NB4 (cell line): ENCODE measurements at regions not wholly inside any gene's neighbourhood (a gene's known extent, or its start where the extent isn't known, plus 50 kb on each side); places are given as distances from the start of the nearest gene placed in this dataset.
A peak's percentile ranks its signal among the peaks of the same experiment; 100 is the strongest.

Source experiments
- DNase-seq: peaks from one replicate; pipeline ENCODE4 v3.0.0; 2010; ENCODE audit warnings: low read depth
- H3K4me3 ChIP-seq: one replicate; pipeline ENCODE4 v1.5.1; 2011; ENCODE audit warnings: mild to moderate bottlenecking, low read depth, low read length, moderate library complexity
- MYC ChIP-seq: IDR thresholded peaks from 2 replicates; pipeline ENCODE4 v1.6.1; 2011; ENCODE audit warnings: low read depth, low read length
- POLR2A ChIP-seq: IDR thresholded peaks from 2 replicates; pipeline ENCODE4 v1.6.1; 2011; ENCODE audit warnings: mild to moderate bottlenecking; ENCODE audit not compliant: insufficient read length; ENCODE audit errors: extremely low read depth
- TF ChIP-seq, protein P1 (sequence below): IDR thresholded peaks from 2 replicates; pipeline ENCODE4 v1.6.1; 2011; ENCODE audit warnings: low read depth, low read length
- TF ChIP-seq, protein P2 (sequence below): IDR thresholded peaks from one replicate; pipeline ENCODE4 v1.5.1; 2012; ENCODE audit warnings: low read depth, low read length

DNA sequence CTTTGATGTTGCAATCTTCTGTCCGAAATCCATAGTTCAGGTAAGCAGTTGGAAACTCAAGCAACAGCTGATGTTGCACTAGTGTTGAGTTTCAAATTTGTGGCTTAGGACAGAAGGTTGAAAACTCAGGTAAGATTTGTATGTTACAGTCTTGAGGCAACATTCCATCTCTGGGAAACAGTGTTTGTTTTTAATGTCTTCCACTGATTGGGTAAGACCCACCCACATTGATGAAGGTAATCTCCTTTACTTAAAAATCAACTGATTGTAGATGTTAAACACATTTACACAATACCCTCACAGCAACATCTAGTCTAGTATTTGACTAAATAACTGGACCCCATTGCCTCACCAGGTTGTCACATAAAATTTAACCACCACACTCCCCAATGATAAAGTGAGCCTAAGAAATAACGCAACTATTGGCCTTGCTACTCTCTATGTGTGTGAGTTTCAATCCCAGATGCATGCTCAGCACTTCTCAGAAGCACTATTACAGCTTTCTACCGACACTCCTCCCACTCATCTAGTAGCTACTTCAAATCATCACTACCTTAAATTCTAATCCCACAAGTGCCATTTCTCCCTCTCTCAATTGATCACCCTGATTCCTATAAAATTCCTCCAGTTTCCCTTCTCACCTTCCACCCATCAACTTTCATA lies 164.0 kb downstream of the MBD2 start:
- DNase-seq, result no peak
- TF ChIP-seq POLR2A (no peak), MYC (no peak)
- TF ChIP-seq, protein P1, sequence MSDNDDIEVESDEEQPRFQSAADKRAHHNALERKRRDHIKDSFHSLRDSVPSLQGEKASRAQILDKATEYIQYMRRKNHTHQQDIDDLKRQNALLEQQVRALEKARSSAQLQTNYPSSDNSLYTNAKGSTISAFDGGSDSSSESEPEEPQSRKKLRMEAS, result no peak
- TF ChIP-seq, protein P2, sequence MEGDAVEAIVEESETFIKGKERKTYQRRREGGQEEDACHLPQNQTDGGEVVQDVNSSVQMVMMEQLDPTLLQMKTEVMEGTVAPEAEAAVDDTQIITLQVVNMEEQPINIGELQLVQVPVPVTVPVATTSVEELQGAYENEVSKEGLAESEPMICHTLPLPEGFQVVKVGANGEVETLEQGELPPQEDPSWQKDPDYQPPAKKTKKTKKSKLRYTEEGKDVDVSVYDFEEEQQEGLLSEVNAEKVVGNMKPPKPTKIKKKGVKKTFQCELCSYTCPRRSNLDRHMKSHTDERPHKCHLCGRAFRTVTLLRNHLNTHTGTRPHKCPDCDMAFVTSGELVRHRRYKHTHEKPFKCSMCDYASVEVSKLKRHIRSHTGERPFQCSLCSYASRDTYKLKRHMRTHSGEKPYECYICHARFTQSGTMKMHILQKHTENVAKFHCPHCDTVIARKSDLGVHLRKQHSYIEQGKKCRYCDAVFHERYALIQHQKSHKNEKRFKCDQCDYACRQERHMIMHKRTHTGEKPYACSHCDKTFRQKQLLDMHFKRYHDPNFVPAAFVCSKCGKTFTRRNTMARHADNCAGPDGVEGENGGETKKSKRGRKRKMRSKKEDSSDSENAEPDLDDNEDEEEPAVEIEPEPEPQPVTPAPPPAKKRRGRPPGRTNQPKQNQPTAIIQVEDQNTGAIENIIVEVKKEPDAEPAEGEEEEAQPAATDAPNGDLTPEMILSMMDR, result no peak
- no peak overlapping the region for H3K4me3 ChIP-seq

DNA sequence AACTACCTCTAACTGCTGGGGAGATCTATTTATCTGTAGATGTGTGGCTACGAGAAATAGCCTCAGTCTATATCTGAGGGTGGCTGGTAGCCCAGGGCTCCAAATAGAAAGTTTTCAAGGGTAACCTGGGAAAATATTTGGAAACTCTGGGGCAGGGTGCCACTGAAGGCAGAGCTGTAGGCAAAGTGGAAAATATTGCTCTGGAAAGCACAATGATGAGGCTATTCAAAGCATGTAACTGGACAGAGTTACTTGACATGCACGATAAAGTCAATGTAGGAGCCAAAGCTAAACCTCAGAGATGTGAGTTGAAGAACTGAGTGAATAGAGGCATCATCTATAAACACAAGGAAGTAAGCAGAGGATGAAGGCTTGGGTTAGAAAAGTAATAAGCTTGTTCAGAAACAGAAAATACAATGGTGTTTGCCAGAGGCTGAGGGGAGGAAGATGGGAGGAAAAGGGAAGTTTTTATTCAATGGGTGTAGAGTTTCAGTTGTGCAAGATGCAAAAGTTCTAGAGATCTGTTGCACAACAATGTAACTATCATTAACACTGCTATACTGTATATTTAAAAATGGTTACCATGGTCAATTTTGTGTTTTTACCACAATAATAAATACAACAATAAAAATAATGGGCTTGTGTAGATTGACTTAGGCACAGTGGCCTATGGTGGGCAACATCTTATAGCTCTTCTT lies 171.6 kb downstream of the MBD2 start:
- no peak overlapping the region for H3K4me3 ChIP-seq
- DNase-seq, result peak; percentile 24
- TF ChIP-seq MYC (no peak), POLR2A (no peak)
- TF ChIP-seq, protein P2, result no peak
- TF ChIP-seq, protein P1, result no peak

DNA sequence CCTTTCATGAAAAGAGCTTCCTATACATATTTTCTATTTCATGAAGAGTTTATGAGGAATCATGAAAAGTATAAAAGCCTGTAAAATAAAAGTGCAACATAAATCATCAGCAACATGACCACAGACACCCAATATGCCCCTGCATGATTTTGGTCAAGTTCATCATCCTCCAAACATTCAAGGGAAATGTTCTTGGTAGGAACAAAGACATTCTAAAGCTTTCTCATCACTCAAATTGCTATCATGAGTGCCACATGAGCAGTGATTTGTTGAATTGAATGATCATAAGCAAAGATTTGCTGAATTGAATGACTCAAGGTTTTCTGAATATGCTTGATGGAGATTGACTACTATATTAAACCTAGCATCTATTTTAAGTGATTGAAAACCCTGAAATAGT lies 172.2 kb downstream of the MBD2 start:
- TF ChIP-seq POLR2A, result no peak
- TF ChIP-seq, protein P2, result no peak
- TF ChIP-seq, protein P1, result no peak
- TF ChIP-seq MYC, result no peak
- H3K4me3 ChIP-seq, result no peak overlapping the region
- DNase-seq, result no peak

DNA sequence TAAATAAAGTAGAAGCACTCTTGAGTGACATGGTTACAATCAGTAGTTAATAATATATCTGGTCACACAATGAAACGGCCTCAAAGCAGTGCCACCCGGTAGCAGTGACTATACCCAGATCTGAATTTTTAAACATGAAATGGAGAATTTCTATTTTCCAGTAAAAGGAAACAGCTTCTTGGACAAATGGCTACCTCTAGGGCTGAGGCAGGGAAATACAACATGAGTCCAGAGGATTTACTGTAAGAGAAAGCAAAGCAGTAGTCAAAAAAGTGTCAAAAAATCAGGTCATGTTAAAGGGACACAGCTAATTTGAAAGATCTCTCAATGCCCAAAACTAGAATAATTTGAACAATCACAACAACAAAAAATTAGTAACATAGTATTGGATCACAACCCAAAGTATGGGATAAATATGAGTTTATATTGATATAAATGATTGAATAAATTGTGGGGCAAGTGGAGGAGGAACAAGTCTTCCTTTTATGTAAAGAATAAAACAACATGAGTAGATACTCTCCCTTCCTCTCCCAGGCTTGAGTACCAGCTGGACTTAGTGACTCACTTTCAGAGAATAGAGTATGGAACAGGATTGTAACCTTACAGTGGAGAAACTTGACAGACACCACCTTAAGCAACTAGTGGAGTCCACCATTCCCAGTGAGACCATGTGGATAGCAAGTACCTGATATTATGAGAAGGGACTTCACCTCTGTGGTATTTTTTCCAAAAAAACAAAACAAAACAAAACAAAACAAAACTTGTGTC lies 180.8 kb downstream of the MBD2 start:
- H3K4me3 ChIP-seq, result no peak overlapping the region
- TF ChIP-seq, protein P1, result no peak
- TF ChIP-seq, protein P2, result no peak
- TF ChIP-seq MYC (no peak), POLR2A (no peak)
- DNase-seq, result no peak

DNA sequence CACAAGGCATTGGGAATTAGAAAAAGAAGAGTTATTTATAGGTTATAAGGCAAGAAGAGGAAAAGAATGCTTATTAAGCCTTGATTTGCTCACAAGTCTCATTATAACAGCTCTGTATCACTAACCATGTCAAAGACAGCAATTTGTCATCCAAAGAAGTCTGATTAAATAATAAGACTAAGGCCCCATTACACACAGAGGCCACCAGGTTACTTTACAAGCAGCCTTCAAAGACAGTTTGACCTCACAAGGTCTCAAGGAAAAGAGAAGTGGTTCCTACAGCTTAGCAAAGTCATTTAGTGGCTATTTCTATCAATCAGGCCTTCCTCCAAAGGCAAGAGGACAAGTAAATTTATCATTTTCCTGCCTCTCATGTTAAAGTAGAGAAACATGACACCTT lies 188.5 kb downstream of the MBD2 start:
- no peak overlapping the region for H3K4me3 ChIP-seq
- no peak for DNase-seq
- TF ChIP-seq POLR2A (no peak), MYC (no peak)
- TF ChIP-seq, protein P2, result no peak
- TF ChIP-seq, protein P1, result no peak
